ENCODE measurements at regions not wholly inside any gene's neighbourhood (a gene's known extent, or its start where the extent isn't known, plus 50 kb on each side); places are given as distances from the start of the nearest gene placed in this dataset.

GRCh38 chr4:3880615-3881120 is 114.5 kb downstream of the ADRA2C start:
- TF ChIP-seq SUZ12 (IDR thresholded peaks at IDR 0.05; ENCODE audit: extremely low read depth, insufficient read depth, insufficient read length), result no peak
- TF ChIP-seq ZNF274 (IDR thresholded peaks at IDR 0.05; ENCODE audit: low read depth, low read length), result no peak

All from NT2/D1 (cell line).